OCI-LY1 (cell line): ENCODE measurements at regions not wholly inside any gene's neighbourhood (a gene's known extent, or its start where the extent isn't known, plus 50 kb on each side); places are given as distances from the start of the nearest gene placed in this dataset.

ENCODE experiments used
- EZH2 ChIP-seq: fragments of 200-600 bp; sonication (generic), shearing (Covaris generic); IDR thresholded peaks from 2 replicates; pipeline ENCODE4 v1.8.0; 2017; ENCODE audit warnings: borderline replicate concordance, mixed run types, mild to moderate bottlenecking, antibody characterized with exemption, low read length, moderate library complexity, mixed read lengths
- TF ChIP-seq, protein P1 (sequence below): fragments of 200-600 bp; sonication (generic), shearing (Covaris generic); IDR thresholded peaks from 2 replicates; pipeline ENCODE4 v1.5.1; 2017; ENCODE audit warnings: mild to moderate bottlenecking, antibody characterized with exemption, low read length, moderate library complexity, mixed read lengths

GRCh38 chr18:28904789-28905364 is 727.9 kb upstream of the CDH2 start:
- TF ChIP-seq, protein P1, sequence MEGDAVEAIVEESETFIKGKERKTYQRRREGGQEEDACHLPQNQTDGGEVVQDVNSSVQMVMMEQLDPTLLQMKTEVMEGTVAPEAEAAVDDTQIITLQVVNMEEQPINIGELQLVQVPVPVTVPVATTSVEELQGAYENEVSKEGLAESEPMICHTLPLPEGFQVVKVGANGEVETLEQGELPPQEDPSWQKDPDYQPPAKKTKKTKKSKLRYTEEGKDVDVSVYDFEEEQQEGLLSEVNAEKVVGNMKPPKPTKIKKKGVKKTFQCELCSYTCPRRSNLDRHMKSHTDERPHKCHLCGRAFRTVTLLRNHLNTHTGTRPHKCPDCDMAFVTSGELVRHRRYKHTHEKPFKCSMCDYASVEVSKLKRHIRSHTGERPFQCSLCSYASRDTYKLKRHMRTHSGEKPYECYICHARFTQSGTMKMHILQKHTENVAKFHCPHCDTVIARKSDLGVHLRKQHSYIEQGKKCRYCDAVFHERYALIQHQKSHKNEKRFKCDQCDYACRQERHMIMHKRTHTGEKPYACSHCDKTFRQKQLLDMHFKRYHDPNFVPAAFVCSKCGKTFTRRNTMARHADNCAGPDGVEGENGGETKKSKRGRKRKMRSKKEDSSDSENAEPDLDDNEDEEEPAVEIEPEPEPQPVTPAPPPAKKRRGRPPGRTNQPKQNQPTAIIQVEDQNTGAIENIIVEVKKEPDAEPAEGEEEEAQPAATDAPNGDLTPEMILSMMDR = no peak
- no peak for TF ChIP-seq EZH2
